ENCODE measurements at regions not wholly inside any gene's neighbourhood (a gene's known extent, or its start where the extent isn't known, plus 50 kb on each side); places are given as distances from the start of the nearest gene placed in this dataset.

DNA sequence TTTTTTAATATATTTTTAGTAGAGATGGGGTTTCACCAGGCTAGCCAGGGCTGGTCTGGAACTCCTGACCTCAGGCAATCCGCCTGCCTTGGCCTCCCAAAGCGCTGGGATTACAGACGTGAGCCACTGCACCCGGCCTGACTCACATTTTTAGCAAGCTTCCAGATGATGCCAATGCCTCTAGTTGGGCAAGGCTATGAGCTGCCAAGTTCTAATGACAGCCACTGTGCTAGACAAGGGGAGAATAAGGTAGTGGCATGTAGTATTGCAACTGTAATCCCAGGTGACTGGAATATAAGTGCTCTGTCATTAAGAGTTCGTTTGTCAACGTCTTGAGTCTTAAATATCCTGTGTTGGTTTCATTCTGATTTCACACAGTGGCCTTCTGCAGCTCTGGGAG, 96.7 kb downstream of the SLIT2 start:
- TF ChIP-seq, protein P1, sequence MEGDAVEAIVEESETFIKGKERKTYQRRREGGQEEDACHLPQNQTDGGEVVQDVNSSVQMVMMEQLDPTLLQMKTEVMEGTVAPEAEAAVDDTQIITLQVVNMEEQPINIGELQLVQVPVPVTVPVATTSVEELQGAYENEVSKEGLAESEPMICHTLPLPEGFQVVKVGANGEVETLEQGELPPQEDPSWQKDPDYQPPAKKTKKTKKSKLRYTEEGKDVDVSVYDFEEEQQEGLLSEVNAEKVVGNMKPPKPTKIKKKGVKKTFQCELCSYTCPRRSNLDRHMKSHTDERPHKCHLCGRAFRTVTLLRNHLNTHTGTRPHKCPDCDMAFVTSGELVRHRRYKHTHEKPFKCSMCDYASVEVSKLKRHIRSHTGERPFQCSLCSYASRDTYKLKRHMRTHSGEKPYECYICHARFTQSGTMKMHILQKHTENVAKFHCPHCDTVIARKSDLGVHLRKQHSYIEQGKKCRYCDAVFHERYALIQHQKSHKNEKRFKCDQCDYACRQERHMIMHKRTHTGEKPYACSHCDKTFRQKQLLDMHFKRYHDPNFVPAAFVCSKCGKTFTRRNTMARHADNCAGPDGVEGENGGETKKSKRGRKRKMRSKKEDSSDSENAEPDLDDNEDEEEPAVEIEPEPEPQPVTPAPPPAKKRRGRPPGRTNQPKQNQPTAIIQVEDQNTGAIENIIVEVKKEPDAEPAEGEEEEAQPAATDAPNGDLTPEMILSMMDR (IDR thresholded peaks at IDR 0.05) = no peak
- no peak for TF ChIP-seq POLR2A (IDR thresholded peaks at IDR 0.05)
- no peak for DNase-seq
- Histone ChIP-seq H3K4me3 (no peak overlapping the region), H3K27me3 (no peaks in the 10 kb centered on the region), H3K36me3 (ENCODE audit: low read depth, missing control alignments) (no peaks in the 10 kb centered on the region), H3K9me3 (no peaks in the 10 kb centered on the region), H3K27ac (no peak overlapping the region), H3K4me1 (no peaks in the 10 kb centered on the region)
- WGBS, 2 donors = 82 to 90% methylated on average over 6 of the region's 6 CpGs
- intact Hi-C loops (cut with DNase I; ENCODE audit: low total_unique reads) = no loop called here

GRCh38 chr4:20351360-20352162, 99.9 kb downstream of the SLIT2 start:
- no peak overlapping the region for H3K27ac ChIP-seq
- intact Hi-C loops (cut with DNase I; ENCODE audit: low total_unique reads) = no loop called here
- H3K9me3 ChIP-seq = no peaks in the 10 kb centered on the region
- H3K4me3 ChIP-seq = no peak overlapping the region
- 80 to 81% methylated on average over 2 of the region's 2 CpGs for WGBS, 2 donors
- TF ChIP-seq, protein P1 (IDR thresholded peaks at IDR 0.05) = no peak
- TF ChIP-seq POLR2A (IDR thresholded peaks at IDR 0.05) = no peak
- no peak for DNase-seq
- H3K27me3 ChIP-seq = no peaks in the 10 kb centered on the region
- no peaks in the 10 kb centered on the region for H3K4me1 ChIP-seq
- no peaks in the 10 kb centered on the region for H3K36me3 ChIP-seq (ENCODE audit: low read depth, missing control alignments)

- Histone ChIP-seq H3K27me3 (no peaks in the 10 kb centered on the region), H3K4me3 (no peak overlapping the region), H3K9me3 (no peaks in the 10 kb centered on the region), H3K36me3 (ENCODE audit: low read depth, missing control alignments) (no peaks in the 10 kb centered on the region), H3K27ac (no peak overlapping the region), H3K4me1 (no peaks in the 10 kb centered on the region)
- no peak for DNase-seq
- intact Hi-C loops (cut with DNase I; ENCODE audit: low total_unique reads) = no loop called here
- 85 to 100% methylated on average over 1 of the region's 1 CpG for WGBS, 2 donors
- TF ChIP-seq POLR2A (IDR thresholded peaks at IDR 0.05) = no peak
- TF ChIP-seq, protein P1 (IDR thresholded peaks at IDR 0.05) = no peak
Observed at GRCh38 chr4:20352163-20352431, 100.4 kb downstream of the SLIT2 start.

DNA sequence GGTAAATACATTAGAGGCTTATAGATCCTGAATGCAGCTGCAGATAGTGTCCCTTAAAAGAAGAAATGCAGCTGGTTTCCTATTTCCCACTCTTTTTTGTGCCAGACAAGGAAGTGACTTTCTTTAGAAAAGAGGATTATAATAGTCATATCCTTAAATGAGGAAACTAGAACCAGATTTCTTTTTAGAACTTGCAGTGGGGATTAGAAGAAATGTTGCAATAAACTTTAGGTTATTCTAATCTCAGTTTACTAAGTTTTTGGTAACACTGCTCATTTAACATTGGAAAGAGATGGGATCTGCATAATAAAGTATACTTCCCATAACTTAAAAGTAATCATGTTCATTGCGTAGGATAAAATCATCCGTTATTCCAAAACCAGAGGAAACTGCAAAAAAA, 101.9 kb downstream of the SLIT2 start:
- no peaks in the 10 kb centered on the region for H3K27me3 ChIP-seq
- 82 to 96% methylated on average over 2 of the region's 2 CpGs for WGBS, 2 donors

More for the DNA sequence above, 101.9 kb downstream of the SLIT2 start:
- no peak for DNase-seq
- TF ChIP-seq, protein P1 (IDR thresholded peaks at IDR 0.05) = no peak
- TF ChIP-seq POLR2A (IDR thresholded peaks at IDR 0.05) = no peak
- H3K27ac ChIP-seq = no peak overlapping the region
- intact Hi-C loops (cut with DNase I; ENCODE audit: low total_unique reads) = no loop called here
- H3K4me1 ChIP-seq = no peaks in the 10 kb centered on the region
- H3K4me3 ChIP-seq = no peak overlapping the region
- no peaks in the 10 kb centered on the region for H3K9me3 ChIP-seq
- no peaks in the 10 kb centered on the region for H3K36me3 ChIP-seq (ENCODE audit: low read depth, missing control alignments)
